HFF-Myc (cell line): ENCODE measurements at regions not wholly inside any gene's neighbourhood (a gene's known extent, or its start where the extent isn't known, plus 50 kb on each side); places are given as distances from the start of the nearest gene placed in this dataset.
"Not testable (repeated sequence)": the region's sequence is repeated elsewhere in the genome, so short reads cannot be mapped to it uniquely, and the experiment has no call there.

ENCODE experiments used
- DNase-seq: peaks from one replicate; pipeline ENCODE4 v3.0.0-alpha.2; 2011; ENCODE audit warnings: low read depth; ENCODE audit errors: extremely low read depth
- H3K4me3 ChIP-seq: replicated peaks from 2 replicates; pipeline ENCODE4 v1.5.1; 2011; ENCODE audit warnings: low read depth, mild to moderate bottlenecking, control low read depth, low read length
- CTCF ChIP-seq: IDR thresholded peaks from 2 replicates; pipeline ENCODE4 v1.5.1; 2012; ENCODE audit warnings: mild to moderate bottlenecking, low read depth, low read length, control low read depth; ENCODE audit errors: missing control alignments

DNA sequence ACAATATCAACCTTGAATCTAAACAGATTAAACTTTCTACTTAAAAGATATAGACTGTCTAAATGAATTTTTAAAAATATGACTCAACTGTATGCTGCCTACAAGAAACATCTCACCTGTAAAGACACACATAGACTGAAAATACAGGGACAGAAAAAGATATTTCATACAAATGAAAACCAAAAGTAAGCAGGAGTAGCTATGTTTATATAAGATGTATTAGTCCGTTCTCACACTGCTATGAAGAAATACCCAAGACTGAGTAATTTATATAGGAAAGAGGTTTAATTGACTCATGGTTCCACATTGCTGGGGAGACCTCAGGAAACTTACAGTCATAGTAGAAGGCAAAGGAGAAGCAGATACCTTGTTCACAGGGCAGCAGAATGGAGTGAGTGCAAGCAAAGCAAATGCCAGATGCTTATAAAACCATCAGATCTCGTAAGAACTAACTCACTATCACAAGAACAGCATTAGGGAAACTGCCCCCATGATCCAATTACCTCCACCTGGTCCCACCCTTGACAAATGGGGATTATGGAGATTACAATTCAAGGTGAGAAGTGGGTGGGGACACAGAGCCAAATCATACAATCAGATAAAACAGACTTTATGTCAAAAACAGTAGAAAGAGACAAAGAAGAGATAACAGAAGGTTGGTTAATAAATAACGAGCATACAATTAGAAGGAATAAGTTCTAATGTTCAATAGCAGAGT is 214.4 kb upstream of the SLC39A10 start:
- TF ChIP-seq CTCF = no peak

GRCh38 chr2:195438692-195439091 is 218.3 kb upstream of the SLC39A10 start:
- no peak for DNase-seq
- TF ChIP-seq CTCF = no peak
- no peak overlapping the region for H3K4me3 ChIP-seq

More for the DNA sequence above, 214.4 kb upstream of the SLC39A10 start:
- no peak for DNase-seq
- no peak overlapping the region for H3K4me3 ChIP-seq

DNA sequence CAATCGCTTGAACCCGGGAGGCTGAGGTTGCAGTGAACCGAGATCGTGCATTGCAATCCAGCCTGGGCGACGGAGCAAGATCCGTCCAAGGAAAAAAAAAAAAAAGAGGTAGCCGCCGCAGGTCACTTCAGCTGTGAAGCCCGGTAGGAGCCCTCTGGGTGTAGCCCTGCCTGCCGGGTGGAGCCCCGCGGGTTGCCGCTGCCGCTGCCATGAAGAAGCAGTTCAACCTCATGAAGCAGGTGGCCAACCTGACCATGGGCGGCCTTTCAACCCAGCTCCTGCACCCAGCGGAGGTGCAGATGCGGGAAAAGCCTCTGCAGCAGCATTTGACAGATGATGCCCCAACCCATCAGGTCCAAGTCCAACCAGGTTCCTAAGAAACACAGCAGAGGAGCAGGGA is 219.5 kb upstream of the SLC39A10 start:
- TF ChIP-seq CTCF = no peak

GRCh38 chr2:195434346-195434745 is 222.7 kb upstream of the SLC39A10 start:
- H3K4me3 ChIP-seq = no peak overlapping the region
- TF ChIP-seq CTCF = no peak
- DNase-seq = no peak

More for the DNA sequence above, 219.5 kb upstream of the SLC39A10 start:
- DNase-seq = no peak
- no peak overlapping the region for H3K4me3 ChIP-seq

DNA sequence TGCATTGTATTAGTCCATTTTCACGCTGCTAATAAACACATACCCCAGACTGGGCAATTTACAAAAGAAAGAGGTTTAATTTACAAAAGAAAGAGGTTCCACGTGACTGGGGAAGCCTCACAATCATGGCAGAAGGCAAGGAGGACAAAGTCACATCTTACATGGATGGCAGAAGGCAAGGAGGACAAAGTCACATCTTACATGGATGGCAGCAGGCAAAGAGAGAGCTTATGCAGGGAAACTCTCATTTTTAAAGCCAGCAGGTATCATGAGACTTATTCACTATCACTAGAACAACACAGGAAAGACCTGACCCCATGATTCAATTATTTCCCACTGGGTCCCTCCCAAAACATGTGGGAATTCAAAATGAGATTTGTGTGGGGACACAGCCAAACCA is 223.3 kb upstream of the SLC39A10 start:
- H3K4me3 ChIP-seq, DNase-seq: not testable (repeated sequence)

DNA sequence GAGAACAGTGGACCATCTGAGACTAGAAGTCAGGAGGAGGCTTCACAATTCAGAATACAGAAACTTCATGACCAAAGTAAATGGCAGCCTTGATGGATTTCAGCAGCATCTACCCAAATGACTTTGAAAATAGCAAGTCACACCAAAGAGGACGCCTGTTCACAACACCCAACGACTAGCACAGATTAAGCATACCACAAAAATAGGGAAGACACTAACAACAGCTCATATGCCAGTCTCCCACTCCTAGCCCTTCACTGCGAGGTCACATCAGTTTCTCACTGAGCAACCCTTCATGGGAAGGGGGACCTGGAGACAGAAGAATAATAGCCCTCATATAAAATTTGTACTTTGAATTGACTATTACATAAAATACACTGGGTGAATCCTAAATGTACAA is 228.4 kb upstream of the SLC39A10 start:
- no peak for TF ChIP-seq CTCF
- DNase-seq = no peak
- H3K4me3 ChIP-seq = no peak overlapping the region

DNA sequence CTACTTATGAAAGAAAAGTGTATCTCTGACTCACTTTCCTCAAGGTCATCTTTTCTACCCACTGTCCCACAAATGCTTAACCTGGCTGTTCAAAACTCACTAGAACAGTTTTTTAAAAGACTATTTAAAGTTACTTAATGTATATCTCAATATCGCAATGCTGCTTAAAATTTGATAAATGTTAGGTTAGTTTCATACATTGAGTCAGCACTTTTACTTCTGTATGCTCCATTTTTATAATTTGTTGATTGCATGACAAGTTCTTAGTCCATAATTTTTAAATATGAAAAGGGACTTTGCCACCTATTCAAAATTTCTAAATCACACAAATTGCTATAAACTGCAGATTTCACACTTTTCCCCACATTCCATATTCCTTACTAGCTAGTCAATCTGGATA is 231.7 kb upstream of the SLC39A10 start:
- DNase-seq = no peak
- TF ChIP-seq CTCF = no peak
- H3K4me3 ChIP-seq = no peak overlapping the region
